Heart left ventricle (tissue), 13 donors: ENCODE measurements at regions not wholly inside any gene's neighbourhood (a gene's known extent, or its start where the extent isn't known, plus 50 kb on each side); places are given as distances from the start of the nearest gene placed in this dataset.
"Not testable (repeated sequence)": the region's sequence is repeated elsewhere in the genome, so short reads cannot be mapped to it uniquely, and the experiment has no call there.

ENCODE experiments used
- POLR2A ChIP-seq, 2 donors: fragments of 450-650 bp; IDR thresholded peaks; one replicate each; pipeline ENCODE4 v1.6.1; 2017; ENCODE audit warnings: antibody characterized with exemption in 2 of 2, mild to moderate bottlenecking in 2 of 2, moderate library complexity in 2 of 2
- TF ChIP-seq, protein P1 (sequence below), 12 donors: fragments of 200-600 bp; sonication (generic) in 4 of 12; IDR thresholded peaks; one replicate each; pipeline versions ENCODE4 v1.5.0 to v1.8.0; 2018 to 2022; ENCODE audit warnings: antibody characterized with exemption in 12 of 12, mild to moderate bottlenecking in 5 of 12
- donor health status: ischemic (EF 13 %, LVEDD 7.1; RV severe dilation, severe dysfunction).
- donor health status: DM: no; HTN: yes; CAD: no.
- donor health status: DM: no; HTN: no; CAD: no.
- donor health status: ischemic (EF 25% LVEDD 6.9; RV normal size, moderate dysfunction).
- donor health status: ischemic (EF 25% LVEDD 5.7; RV mildly dilated, moderate dysfunction).
- donor health status: ischemic (EF 35%, LVEDD 5.7; RV mildly dilated, moderate dysfunction).
- donor health status: nonischemic (EF 11% LVEDD 7.7; RV severe dilation, severe dysfunction).
- donor health status: DM: yes; HTN: yes; CAD: no.
- donor health status: PGD.
- donor health status: ischemic (EF 29% LVEDD 5.4; RV normal size, mild dysfunction).
- donor health status: nonischemic (EF 23%, LVEDD 6.1; RV moderate dilation, normal function).

DNA sequence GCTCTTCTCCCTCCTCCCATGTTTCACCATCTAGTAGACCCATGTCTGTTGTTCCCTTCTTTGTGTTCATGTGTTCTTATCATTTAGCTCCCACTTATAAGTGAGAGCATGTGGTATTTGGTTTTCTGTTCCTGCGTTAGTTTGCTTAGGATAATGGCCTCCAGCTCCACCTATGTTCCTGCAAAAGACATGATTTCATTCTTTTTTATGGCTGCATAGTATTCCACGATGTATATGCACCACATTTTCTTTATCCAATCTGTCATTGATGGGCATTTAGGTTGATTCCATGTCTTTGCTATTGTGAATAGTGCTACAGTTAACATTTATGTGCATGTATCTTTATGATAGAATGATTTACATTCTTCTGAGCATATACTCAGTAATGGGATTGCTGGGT lies 115.6 kb upstream of the ATXN1 start:
- TF ChIP-seq POLR2A (IDR thresholded peaks at IDR 0.05) = not testable (repeated sequence)
- TF ChIP-seq, protein P1, sequence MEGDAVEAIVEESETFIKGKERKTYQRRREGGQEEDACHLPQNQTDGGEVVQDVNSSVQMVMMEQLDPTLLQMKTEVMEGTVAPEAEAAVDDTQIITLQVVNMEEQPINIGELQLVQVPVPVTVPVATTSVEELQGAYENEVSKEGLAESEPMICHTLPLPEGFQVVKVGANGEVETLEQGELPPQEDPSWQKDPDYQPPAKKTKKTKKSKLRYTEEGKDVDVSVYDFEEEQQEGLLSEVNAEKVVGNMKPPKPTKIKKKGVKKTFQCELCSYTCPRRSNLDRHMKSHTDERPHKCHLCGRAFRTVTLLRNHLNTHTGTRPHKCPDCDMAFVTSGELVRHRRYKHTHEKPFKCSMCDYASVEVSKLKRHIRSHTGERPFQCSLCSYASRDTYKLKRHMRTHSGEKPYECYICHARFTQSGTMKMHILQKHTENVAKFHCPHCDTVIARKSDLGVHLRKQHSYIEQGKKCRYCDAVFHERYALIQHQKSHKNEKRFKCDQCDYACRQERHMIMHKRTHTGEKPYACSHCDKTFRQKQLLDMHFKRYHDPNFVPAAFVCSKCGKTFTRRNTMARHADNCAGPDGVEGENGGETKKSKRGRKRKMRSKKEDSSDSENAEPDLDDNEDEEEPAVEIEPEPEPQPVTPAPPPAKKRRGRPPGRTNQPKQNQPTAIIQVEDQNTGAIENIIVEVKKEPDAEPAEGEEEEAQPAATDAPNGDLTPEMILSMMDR (IDR thresholded peaks at IDR 0.05) = not testable (repeated sequence)
